CD4-positive, alpha-beta T cell treated with Interferon gamma for 1 hour (primary cell): ENCODE measurements at regions not wholly inside any gene's neighbourhood (a gene's known extent, or its start where the extent isn't known, plus 50 kb on each side); places are given as distances from the start of the nearest gene placed in this dataset.
"Not testable (repeated sequence)": the region's sequence is repeated elsewhere in the genome, so short reads cannot be mapped to it uniquely, and the experiment has no call there.

Experiments
- DNase-seq: peaks from one replicate; pipeline ENCODE4 v3.0.0-alpha.2; 2020

DNA sequence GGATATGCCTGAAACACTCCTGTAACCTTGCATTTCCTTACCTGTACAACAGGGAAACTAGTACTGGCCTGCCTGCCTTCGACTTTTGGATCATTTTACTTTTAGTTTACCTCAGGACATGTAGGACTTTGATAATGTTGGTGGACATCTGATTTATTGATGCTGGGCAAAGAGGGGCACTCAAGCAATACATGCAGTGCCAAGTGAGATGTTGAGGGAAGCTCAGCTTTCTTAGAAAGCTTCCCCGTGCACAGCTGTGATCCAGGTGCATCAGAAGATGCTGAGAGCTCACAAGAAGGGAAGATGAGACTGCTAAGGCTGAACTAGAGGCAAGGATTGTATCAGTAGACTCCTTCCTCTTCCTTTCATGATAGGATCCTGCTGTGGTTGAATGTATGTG is 336.2 kb upstream of the NCAM1 start:
- DNase-seq: not testable (repeated sequence)

DNA sequence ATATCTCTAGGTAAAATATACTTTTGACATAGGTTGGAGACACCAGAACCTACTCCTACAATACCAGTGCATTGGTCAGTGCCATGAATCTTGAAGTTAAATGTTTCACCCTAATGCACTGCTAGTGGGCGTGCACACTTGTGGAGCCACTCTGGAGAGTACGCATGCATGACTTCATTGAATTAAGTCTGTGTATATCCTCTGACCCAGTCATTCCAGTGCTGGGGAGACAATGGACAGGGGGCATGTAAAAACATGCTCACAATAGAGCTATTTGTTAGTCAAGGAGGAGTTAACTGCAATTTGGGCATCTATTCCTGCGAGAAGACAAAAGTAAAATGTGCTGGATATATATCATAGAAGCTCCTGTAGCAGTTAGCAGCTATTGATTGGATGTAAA is 335.4 kb upstream of the NCAM1 start:
- no peak for DNase-seq

DNA sequence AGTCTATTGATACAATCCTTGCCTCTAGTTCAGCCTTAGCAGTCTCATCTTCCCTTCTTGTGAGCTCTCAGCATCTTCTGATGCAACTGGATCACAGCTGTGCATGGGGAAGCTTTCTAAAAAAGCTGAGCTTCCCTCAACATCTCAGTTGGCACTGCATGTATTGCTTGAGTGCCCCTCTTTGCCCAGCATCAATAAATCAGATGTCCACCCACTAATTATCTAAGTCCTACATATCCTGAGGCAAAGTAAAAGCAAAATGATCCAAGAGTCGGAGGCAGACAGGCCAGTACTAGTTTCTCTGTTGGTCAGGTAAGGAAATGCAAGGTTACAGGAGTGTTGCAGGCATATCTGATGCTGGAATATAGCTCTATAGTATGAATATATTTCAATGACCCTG is 334.5 kb upstream of the NCAM1 start:
- DNase-seq: no peak

DNA sequence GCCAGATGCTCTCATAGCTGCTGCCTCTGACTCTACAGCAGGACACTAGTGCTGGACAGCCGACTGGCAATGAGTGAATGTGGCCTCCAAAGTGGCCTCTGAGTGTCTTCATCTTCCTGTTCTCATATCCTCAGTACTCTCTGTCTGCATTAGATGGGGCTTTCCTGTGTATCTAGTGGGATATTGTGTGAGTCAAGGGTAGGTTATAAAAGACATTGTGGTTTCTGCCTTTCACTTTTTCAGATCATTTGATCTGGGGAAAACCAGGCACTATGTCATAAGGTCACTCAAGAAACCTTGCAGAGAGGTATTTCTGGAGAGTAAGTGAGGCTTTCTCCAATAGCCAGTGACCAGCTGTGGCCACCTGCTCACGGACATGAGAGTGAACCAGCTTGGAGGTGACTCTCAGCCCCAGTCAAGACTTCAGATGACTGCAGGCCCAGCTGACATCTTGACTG is 333.6 kb upstream of the NCAM1 start:
- DNase-seq: no peak

DNA sequence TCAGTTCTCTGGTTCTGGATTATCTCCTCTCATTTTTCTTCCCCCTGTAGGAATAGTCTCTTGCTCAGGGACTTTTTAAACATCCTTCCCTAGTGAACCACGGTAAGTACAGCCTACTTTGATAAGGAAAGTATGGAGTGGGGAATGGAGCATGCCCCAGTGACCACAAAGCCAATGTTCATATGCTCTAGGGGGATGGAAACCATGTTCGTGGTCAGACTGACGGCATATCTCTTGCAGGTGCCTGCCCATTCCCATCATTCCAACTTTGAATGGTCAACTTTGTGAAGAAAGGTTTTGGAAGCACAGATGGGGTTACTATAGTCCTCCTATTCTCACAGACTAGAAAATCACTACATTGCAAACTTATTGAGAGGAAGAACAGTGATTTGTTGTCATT is 332.5 kb upstream of the NCAM1 start:
- no peak for DNase-seq

DNA sequence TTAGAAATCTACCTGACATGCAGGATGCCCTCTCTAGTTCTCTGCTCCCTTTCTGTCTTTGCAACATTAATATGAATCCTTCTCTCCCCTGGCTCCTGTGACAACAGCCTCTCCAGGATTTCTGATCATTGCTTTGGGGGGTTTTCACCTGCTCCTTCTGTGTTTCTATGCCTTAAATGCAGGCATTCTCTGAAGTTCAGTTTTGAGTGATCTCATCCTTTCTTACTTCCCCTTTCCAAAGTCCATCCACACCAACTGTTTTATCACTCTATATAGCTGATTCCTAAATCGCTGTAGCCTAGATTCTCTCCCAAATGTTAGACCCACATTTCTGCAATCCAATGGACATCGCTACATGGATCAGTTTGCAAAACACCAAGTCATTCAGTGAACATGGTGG is 330.7 kb upstream of the NCAM1 start:
- DNase-seq: no peak

DNA sequence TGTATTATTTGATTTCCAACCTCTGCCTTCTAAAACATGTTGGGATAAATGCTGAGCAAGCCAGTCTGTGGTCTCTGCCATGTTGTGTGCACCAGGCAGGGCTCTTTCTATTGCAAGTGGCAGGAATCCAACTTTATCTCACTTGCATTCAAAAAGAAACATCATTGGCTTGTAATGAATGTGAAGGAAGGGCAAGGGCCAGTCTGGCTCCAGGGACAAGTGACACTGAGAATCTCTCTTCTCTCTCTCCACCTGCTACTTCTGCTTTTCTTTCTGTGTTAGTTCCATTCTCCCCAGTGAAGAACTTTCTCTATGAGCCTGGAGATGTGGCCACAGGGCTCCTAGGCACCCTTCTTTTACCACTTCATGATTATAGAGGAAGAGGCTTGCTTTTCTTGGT is 329.9 kb upstream of the NCAM1 start:
- no peak for DNase-seq

DNA sequence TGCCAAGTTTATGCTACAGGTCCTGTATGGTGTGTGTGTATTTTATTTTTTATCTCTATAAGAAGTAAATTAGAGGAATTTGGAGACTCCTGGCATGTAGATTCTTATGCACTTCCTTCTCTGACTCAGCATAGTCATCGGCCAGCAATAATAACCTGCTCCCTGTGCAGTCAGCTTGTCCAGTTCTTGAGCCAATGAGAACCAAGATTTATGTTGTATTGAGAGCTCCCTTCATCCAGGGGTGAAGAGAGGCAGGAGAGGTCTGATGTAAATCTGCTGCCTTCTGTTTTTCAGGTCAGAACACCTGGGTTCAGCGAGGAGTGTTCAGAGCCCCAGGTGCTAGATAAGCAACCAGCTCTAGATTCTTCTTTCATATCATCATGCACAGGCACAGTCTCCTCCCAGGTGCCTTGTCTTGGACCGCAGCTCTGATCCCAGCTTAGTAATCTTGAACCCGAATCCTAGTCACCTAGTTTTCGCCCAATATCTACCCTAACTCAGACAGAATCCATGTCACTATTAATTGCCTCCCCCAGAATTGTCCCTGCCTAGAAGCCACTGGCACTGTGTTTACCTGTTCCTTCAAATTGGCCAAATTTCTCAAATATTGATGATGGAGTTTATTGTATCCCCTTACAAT is 328.2 kb upstream of the NCAM1 start:
- DNase-seq: no peak

DNA sequence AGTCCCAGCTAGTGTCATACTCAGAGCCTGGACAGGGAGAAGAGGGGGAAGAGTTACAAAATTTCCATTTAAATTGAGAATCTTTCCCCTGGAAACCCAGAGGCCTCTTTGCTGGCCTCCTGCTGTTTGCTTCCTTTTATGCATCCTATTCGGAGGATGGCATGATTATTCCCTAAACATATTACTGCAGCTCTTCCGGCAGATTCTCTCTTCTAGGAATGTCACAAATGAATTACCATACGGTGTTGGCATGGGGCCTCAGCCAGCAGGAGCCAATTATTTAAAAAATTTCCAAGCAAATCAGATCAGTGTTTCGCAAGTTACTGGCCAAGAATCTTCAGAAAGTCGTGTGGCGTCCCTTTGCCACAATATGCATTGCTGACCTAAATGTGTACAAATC is 326.7 kb upstream of the NCAM1 start:
- DNase-seq: no peak

DNA sequence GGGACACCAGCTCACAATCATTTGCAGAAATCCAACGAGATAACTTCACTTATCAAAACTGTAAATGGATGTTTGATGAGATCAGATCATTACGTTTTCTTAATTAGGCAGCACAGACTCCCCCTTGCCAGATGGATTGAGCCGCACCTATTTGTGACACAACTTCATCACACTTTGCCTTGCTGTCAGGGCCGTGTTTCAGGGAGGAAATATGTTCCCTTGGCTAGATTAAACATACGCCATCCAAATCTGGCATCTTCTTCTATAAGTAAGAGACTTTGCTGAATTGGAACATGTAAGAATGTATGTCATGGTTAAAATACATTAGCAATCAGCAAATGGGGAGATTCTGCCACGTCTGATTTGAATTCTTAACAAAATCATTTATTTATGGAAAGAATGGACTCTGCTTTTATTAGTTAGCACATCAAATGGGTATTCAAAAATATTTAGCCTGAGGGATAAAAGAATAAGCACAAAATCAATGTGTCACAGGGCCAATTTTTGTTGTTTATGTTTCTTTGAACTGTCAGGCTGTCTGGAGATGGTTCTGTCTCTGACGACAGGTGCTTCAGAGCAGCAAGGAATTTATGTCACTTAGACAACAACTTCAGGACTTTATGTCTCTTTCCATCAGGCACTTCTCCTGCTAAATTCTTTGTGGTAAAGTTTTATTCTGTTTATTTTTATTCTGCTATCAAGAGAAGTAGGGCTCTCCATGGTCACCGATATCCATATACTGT is 326.1 kb upstream of the NCAM1 start:
- DNase-seq: no peak

DNA sequence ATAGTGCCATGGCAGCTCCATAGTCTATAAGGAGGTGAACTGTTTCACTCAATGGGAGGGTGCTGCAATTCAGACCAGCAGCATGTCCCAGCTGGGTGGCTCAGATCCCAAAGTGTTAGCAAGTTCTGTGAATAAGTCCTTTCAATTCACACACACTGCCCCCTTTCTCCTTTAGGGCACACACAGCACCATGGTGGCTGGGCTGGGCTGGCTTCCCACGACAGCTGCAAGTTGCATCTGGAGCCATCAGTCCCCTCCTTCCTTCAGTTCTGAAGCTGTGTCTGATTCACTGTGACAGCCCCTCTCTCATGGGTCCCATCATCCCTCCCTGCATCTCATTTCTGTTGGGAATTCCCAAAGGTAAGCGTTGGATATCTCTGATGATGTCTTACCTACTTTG is 324.1 kb upstream of the NCAM1 start:
- DNase-seq: no peak

DNA sequence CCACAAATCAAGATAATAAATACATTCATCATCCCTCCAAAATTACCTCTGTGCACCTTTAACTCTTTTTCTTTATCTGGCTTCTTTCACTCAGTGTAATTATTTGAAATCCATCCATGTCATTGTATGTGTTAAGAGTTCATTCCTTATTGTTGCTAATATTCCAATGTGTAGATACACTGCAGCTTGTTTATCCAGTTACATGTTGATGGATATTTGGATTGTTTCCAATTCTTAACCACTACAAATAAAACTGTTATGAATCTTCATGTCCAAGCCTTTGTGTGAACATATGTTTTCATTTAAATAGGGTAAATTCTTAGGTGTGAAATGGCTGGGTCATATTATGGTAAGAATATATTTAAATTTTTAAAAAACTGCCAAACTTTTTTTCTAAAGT is 323.3 kb upstream of the NCAM1 start:
- DNase-seq: no peak

DNA sequence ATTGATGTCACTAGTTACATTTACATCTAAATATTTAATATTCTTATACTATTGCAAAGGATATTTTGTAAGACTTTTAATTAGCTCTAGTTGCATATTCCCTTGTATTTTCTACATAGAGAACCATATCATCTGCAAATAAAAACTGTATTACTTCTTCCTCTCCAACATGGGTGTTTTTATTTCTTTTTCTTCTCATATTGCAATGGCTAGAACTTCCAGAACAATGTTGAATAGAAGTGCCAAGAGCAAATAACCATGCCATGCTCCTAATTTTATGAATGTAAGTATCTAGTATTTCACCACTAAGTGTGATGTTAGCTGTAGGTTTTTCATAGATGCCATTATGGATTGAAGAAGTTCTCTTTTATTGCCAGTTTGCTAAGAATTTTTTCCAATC is 321.8 kb upstream of the NCAM1 start:
- DNase-seq: no peak

DNA sequence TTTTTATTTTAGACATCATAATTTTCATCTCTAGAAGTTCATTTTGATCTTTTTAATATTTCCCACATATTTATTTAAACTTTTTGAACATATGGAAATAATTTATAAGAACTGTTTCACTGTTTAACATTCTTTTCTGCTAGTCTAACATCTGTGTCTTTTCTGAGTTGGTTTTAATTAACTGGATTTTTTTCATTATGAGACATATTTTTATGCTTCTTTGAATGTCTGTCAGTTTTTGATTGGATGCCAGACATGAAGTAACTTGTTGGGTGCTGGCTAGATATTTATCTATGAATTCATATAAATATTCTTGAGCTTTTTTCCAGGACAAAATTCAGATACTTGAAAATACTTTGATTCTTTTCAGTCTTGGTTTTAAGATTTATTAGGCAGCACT is 317.8 kb upstream of the NCAM1 start:
- no peak for DNase-seq

DNA sequence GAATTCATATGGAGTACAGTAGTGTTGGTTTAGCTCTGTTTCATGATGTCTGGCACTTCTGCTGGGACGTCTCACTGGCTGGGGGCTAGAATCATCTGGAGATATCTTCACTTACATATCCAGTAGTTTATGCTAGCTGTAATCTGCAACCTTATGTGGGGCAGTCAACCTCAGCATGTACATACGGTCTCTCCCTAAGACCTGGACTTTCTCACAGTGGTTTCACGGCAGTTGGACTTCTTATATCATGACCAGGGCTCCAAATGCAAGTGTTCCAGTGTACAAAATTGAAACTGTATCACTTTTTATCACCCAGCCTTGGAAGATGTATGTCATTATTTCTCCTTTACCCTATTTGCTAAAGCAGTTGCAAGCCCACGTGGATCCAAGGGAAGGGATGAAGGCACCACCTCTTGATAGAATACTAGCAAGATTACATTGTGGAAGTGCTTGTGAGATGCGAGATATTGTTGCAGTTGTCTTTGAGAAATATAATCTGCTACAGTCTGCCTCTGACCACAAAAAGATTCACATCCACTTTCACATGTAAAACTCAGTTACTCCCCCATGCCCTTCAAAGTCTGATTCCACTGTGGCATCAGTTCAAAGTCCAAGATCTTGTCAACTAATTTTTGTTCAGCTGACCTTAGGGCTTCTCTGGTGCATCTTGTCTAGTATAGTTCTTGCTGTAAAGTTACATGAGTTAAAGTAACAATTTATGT is 316.6 kb upstream of the NCAM1 start:
- no peak for DNase-seq

DNA sequence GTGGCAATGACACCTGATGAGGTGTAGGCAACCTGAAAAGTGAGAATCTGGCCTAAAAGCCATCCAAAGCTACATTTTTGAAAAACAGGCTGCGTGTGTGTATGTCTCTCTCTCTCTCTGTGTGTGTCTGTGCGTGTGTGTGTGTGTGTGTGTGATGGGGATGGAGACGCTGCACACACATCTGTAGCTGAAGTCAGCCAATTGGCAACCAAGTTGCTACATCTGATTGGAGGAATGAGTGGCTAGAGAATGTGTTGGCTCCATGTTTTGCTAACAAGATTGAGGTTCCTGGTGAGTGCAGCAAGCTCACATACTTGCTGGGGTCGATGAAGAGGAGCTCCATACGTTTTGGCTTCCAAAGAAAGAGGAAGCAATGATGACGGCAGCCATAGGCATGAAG is 311.4 kb upstream of the NCAM1 start:
- no peak for DNase-seq

DNA sequence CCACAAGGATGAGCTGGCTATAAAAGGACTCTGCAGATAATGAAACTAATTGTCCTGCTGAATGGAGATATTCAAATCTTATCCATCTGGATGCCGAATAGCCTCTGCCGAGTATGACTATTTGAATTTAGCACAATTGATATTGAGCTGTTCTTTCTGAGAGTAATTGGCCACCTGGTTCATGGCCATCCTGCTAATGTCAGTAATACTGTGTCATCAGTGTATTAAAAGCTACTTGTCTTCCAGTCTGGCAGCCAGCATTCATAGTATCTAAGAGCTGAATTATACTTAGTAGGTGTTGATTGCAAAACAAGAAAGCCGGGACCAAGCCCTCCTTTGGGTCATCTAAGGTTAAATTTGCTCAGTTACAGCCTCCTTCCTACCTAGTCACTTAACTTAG is 310.7 kb upstream of the NCAM1 start:
- no peak for DNase-seq

DNA sequence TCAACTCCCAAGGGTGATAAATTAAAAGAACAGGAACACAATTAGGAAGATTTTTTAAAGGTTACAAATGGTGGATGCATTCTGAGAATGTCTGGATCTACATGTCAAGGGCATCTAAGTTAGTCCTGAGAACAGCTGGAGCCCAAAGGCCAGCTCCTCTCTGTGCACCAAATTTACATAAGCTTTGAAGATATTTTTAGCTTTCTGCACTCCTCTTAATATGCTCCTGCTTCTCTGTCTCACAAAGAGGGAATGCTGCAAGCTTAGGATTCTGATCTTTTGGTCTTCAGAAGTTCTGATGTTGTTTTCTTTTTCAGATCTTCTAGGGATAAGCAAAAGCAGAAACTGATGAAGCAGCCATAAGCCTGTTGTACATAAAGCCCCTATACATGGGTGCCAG is 309.8 kb upstream of the NCAM1 start:
- DNase-seq: no peak

DNA sequence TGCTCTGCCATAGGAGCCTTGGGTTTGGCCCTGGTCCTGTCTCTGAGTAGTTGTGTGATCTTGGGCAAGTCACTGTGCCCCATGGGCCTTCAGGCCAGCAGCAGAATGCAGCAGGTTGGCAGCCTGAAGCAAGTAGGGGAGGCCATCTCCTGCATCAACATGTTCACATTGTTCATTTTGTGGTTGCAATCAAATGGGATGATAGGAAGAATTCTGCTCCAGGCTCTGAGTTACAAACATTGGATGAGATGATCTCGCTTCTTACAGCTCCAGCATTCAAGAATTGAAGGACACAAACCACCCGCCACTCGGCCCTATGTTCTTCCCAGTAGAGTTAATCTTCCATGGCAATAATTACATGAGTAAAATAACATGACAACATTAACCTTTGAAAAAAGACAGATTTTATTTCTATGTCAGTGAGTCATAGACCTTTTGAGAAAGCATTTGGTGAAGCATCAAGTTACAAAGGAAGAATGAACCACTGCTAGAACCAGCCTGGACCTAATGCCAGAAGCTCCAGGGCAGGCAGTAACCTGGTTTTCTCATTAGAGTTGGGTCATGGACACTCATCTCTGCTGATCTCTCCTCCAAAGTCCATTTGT is 308.3 kb upstream of the NCAM1 start:
- DNase-seq: no peak

DNA sequence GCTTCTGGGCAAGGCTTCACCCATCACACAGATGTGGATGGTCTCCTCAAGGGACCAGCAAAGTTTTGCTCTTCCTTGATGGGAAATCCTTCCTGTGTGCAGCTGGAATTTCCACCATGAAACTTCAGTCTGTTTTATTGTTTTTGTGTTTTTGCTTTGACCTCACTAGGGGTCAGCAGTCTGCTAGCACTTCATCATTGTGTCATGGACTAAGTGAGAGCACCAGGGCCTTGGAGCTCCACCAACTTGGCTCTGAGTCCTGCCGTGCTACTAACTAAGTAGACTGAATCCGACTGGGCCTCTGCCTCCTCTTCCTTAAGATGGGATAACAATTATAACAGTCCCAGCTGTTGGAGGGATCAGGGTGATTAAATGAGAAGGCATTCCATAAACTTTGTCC is 305.8 kb upstream of the NCAM1 start:
- DNase-seq: no peak

DNA sequence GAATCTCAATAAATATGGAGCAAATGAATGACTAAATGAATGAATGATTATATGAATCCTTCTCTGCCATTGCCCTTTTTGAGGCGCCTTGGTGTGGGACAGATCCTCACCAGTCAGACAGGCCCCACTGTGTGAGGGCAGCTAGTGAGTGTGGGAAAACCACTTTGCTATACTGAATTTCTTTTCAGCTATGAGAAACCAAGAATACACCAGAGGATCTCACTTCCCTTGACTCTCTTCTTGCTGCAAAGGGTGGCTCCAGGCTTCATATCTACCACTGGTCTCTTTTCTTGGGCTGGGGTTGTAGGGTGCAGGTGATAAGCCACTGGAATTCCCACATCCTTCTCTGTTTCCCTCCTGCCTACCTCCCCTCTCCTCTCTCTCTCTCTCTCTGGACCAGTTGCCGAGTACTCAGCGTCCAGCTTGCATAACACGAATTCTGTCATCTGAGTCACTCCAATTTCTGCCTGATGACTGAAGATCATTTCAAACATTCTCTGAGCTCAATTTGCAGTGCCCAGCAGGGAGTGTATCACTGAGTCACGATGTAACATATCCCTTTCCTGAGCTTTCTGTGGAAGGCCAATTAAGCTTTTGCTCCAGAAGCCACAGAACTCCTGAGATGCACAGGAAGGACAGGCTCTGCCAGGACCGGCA is 304.3 kb upstream of the NCAM1 start:
- DNase-seq: no peak

DNA sequence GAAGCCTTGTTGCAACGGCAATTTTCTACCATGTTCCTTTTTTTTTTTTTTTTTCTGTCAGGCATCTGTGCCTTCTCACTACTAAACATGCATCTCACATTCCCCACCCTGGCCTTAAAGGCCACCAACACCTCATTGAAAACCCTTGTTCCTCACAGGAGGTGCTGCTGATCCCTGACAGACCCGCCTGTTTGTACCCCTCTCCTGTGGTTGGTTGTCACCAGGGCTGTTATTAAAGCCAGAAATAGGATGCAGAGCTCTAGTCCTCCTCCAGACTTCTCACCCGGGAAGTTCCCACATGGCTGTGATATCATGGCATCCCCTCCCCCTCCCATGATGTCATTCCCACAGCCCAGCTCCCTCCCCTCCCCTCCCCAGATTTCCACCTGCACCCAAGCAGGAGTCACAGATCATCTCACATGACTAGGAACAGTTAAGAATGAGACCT is 302.8 kb upstream of the NCAM1 start:
- no peak for DNase-seq

DNA sequence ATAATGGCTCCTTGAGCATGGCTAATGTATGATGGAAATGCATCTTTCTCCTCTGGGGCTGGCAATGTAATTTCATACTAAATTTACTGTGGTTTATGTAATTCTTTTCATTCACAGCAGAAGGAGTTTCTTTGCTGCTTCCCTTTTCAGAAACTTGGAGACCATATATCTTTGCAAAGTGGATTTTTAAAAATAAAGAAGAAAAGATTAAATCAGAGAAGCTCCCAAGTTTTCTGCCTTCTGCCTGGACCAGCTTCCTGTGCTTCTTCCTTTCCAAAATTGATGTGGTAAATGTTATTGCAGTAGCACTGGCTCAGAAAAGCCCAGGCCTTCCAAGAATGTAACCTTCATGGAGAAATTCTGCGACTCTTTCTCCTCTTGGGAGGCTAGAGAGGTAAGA is 300.1 kb upstream of the NCAM1 start:
- no peak for DNase-seq
